WTC11 (cell line): ENCODE measurements at regions not wholly inside any gene's neighbourhood (a gene's known extent, or its start where the extent isn't known, plus 50 kb on each side); places are given as distances from the start of the nearest gene placed in this dataset.

Experiments
- CREB1 ChIP-seq: sonication (generic); formaldehyde crosslinking; IDR thresholded peaks from 2 replicates; pipeline ENCODE4 v1.8.0; 2023; ENCODE audit warnings: mild to moderate bottlenecking, missing genetic modification reagents
- ETV6 ChIP-seq: sonication (generic); formaldehyde crosslinking; IDR thresholded peaks from 2 replicates; pipeline ENCODE4 v1.8.1; 2022; ENCODE audit warnings: mild to moderate bottlenecking, missing genetic modification reagents
- JUN ChIP-seq: sonication (generic); formaldehyde crosslinking; IDR thresholded peaks from 2 replicates; pipeline ENCODE4 v1.8.0; 2023; ENCODE audit warnings: mild to moderate bottlenecking, missing genetic modification reagents
- MXD4 ChIP-seq: fragments of 250-450 bp; sonication (Bioruptor Pico); IDR thresholded peaks from 2 replicates; pipeline ENCODE4 v1.8.0; 2021; ENCODE audit warnings: mild to moderate bottlenecking, moderate library complexity, borderline replicate concordance
- NFE2L1 ChIP-seq: sonication (generic); formaldehyde crosslinking; IDR thresholded peaks from 2 replicates; pipeline ENCODE4 v1.8.1; 2023; ENCODE audit warnings: missing genetic modification reagents
- NR1H2 ChIP-seq: sonication (generic); formaldehyde crosslinking; IDR thresholded peaks from 2 replicates; pipeline ENCODE4 v1.9.0; 2021; ENCODE audit warnings: mild to moderate bottlenecking, moderate library complexity, missing genetic modification reagents
- RELA ChIP-seq: sonication (generic); formaldehyde crosslinking; IDR thresholded peaks from 2 replicates; pipeline ENCODE4 v1.8.1; 2022; ENCODE audit warnings: missing genetic modification reagents, mild to moderate bottlenecking, borderline replicate concordance
- TEAD4 ChIP-seq: sonication (generic); formaldehyde crosslinking; IDR thresholded peaks from 2 replicates; pipeline ENCODE4 v1.8.0; 2022; ENCODE audit warnings: mild to moderate bottlenecking, missing genetic modification reagents
- TP53 ChIP-seq: sonication (generic); formaldehyde crosslinking; IDR thresholded peaks from 2 replicates; pipeline ENCODE4 v1.8.1; 2023; ENCODE audit warnings: mild to moderate bottlenecking, missing genetic modification reagents
- ZNF121 ChIP-seq: sonication (generic); formaldehyde crosslinking; IDR thresholded peaks from 2 replicates; pipeline ENCODE4 v1.8.0; 2023; ENCODE audit warnings: missing genetic modification reagents
- TF ChIP-seq, protein P1 (sequence below): fragments of 200-600 bp; IDR thresholded peaks from 2 replicates; pipeline ENCODE4 v1.8.0; 2022; ENCODE audit warnings: antibody characterized with exemption
- TF ChIP-seq, protein P2 (sequence below): sonication (generic); formaldehyde crosslinking; IDR thresholded peaks from 2 replicates; pipeline ENCODE4 v1.8.0; 2022; ENCODE audit warnings: mild to moderate bottlenecking, missing genetic modification reagents
- TF ChIP-seq, protein P3 (sequence below): sonication (generic); formaldehyde crosslinking; IDR thresholded peaks from 2 replicates; pipeline ENCODE4 v1.8.1; 2023; ENCODE audit warnings: mild to moderate bottlenecking, missing genetic modification reagents, moderate library complexity
- TF ChIP-seq, protein P4 (sequence below): sonication (generic); formaldehyde crosslinking; IDR thresholded peaks from 2 replicates; pipeline ENCODE4 v1.8.0; 2022; ENCODE audit warnings: mild to moderate bottlenecking, missing genetic modification reagents

DNA sequence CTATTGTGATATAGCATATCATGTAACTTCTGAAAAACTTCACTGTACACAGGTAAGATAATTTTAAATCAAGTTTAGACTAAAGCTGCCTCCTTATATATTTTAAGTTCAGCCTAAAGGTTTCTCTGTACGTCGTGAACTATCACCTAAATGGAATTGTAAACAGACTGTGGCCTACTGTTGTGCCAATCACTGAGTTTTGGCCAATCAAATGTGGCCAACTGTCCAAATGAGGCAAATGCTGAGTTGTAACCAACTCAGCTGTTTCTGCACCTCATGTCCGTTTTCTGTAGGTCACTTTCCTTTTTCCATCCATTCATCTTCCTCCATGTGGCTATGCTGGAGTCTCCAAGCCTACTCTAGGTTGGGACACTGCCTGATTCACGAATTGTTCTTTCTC is 63.7 kb upstream of the ST6GALNAC3 start:
- TF ChIP-seq, protein P1, sequence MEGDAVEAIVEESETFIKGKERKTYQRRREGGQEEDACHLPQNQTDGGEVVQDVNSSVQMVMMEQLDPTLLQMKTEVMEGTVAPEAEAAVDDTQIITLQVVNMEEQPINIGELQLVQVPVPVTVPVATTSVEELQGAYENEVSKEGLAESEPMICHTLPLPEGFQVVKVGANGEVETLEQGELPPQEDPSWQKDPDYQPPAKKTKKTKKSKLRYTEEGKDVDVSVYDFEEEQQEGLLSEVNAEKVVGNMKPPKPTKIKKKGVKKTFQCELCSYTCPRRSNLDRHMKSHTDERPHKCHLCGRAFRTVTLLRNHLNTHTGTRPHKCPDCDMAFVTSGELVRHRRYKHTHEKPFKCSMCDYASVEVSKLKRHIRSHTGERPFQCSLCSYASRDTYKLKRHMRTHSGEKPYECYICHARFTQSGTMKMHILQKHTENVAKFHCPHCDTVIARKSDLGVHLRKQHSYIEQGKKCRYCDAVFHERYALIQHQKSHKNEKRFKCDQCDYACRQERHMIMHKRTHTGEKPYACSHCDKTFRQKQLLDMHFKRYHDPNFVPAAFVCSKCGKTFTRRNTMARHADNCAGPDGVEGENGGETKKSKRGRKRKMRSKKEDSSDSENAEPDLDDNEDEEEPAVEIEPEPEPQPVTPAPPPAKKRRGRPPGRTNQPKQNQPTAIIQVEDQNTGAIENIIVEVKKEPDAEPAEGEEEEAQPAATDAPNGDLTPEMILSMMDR = no peak
- TF ChIP-seq RELA (CRISPR knock-in tag) (no peak), MXD4 (CRISPR knock-in tag) (no peak), ETV6 (CRISPR knock-in tag) (no peak), ZNF121 (CRISPR knock-in tag) (no peak), TP53 (CRISPR knock-in tag) (no peak), NFE2L1 (CRISPR knock-in tag) (no peak), TEAD4 (CRISPR knock-in tag) (no peak), JUN (CRISPR knock-in tag) (no peak), CREB1 (CRISPR knock-in tag) (no peak), NR1H2 (CRISPR knock-in tag) (no peak)
- TF ChIP-seq, protein P2, sequence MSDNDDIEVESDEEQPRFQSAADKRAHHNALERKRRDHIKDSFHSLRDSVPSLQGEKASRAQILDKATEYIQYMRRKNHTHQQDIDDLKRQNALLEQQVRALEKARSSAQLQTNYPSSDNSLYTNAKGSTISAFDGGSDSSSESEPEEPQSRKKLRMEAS (CRISPR knock-in tag) = no peak
- TF ChIP-seq, protein P3, sequence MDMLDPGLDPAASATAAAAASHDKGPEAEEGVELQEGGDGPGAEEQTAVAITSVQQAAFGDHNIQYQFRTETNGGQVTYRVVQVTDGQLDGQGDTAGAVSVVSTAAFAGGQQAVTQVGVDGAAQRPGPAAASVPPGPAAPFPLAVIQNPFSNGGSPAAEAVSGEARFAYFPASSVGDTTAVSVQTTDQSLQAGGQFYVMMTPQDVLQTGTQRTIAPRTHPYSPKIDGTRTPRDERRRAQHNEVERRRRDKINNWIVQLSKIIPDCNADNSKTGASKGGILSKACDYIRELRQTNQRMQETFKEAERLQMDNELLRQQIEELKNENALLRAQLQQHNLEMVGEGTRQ (CRISPR knock-in tag) = no peak
- TF ChIP-seq, protein P4, sequence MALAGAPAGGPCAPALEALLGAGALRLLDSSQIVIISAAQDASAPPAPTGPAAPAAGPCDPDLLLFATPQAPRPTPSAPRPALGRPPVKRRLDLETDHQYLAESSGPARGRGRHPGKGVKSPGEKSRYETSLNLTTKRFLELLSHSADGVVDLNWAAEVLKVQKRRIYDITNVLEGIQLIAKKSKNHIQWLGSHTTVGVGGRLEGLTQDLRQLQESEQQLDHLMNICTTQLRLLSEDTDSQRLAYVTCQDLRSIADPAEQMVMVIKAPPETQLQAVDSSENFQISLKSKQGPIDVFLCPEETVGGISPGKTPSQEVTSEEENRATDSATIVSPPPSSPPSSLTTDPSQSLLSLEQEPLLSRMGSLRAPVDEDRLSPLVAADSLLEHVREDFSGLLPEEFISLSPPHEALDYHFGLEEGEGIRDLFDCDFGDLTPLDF (CRISPR knock-in tag) = no peak
